Heart left ventricle (tissue), 16 donors: ENCODE measurements at regions not wholly inside any gene's neighbourhood (a gene's known extent, or its start where the extent isn't known, plus 50 kb on each side); places are given as distances from the start of the nearest gene placed in this dataset.

Experiments used
- ATAC-seq, 4 donors: fragments of 200-7000 bp; cut with Tn5 transposase; one replicate each; pipeline ENCODE4 v1.9.1; 2020 to 2022; ENCODE audit warnings: moderate library complexity in 4 of 4, mild to moderate bottlenecking in 3 of 4, moderate number of reproducible peaks in 1 of 4
- DNase-seq, 5 donors: peaks; one replicate each; pipeline ENCODE4 v3.0.0-alpha.2; 2020
- H3K27ac ChIP-seq, 12 donors: fragments of 200-600 bp; sonication (generic) in 4 of 12; one replicate each; pipeline versions ENCODE4 v1.5.0 to v1.8.0; 2016 to 2022; ENCODE audit warnings: mild to moderate bottlenecking in 2 of 12
- H3K27me3 ChIP-seq, 9 donors: fragments of 200-600 bp; sonication (generic) in 2 of 9; one replicate each; pipeline versions ENCODE4 v1.5.1 to v1.8.0; 2016 to 2022; ENCODE audit warnings: mild to moderate bottlenecking in 3 of 9
- H3K36me3 ChIP-seq, 9 donors: fragments of 200-600 bp; sonication (generic) in 2 of 9; one replicate each; pipeline versions ENCODE4 v1.5.0 to v1.8.0; 2018 to 2022; ENCODE audit warnings: mild to moderate bottlenecking in 2 of 9
- H3K4me1 ChIP-seq, 12 donors: fragments of 200-600 bp; sonication (generic) in 4 of 12; one replicate each; pipeline versions ENCODE4 v1.5.0 to v1.8.0; 2016 to 2022; ENCODE audit warnings: mild to moderate bottlenecking in 3 of 12
- H3K4me3 ChIP-seq, 12 donors: fragments of 200-600 bp; sonication (generic) in 4 of 12; one replicate each; pipeline versions ENCODE4 v1.5.0 to v1.8.0; 2017 to 2022; ENCODE audit warnings: mild to moderate bottlenecking in 9 of 12, moderate library complexity in 4 of 12
- H3K9me3 ChIP-seq, 12 donors: fragments of 200-600 bp; sonication (generic) in 4 of 12; one replicate each; pipeline versions ENCODE4 v1.5.0 to v1.8.0; 2016 to 2022; ENCODE audit warnings: mild to moderate bottlenecking in 1 of 12
- POLR2A ChIP-seq, 2 donors: fragments of 450-650 bp; IDR thresholded peaks; one replicate each; pipeline ENCODE4 v1.6.1; 2017; ENCODE audit warnings: antibody characterized with exemption in 2 of 2, mild to moderate bottlenecking in 2 of 2, moderate library complexity in 2 of 2
- WGBS, 4 donors: extraction: QIAGEN DNeasy Blood & Tissue Kit in 2 of 4; methylation state at CpG; one replicate each; pipeline versions ENCODE4 v1.1.5 to v1.1.7; 2013 to 2018; 5-methylcytosine and 5-hydroxymethylcytosine counted together
- intact Hi-C, 10 donors: fragments of 100-400 bp; cut with DNase I; formaldehyde crosslinking; loops; one replicate each; pipeline versions ENCODE4 v1.11.1 to v1.14.2; 2022
- TF ChIP-seq, protein P1 (sequence below), 12 donors: fragments of 200-600 bp; sonication (generic) in 4 of 12; IDR thresholded peaks; one replicate each; pipeline versions ENCODE4 v1.5.0 to v1.8.0; 2018 to 2022; ENCODE audit warnings: antibody characterized with exemption in 12 of 12, mild to moderate bottlenecking in 5 of 12
- donor health status: ischemic (EF 13 %, LVEDD 7.1; RV severe dilation, severe dysfunction).
- donor health status: healthy with polysubstance abuse.
- donor health status: DM: no; HTN: yes; CAD: no.
- donor health status: DM: no; HTN: no; CAD: no.
- donor health status: ischemic (EF 25% LVEDD 6.9; RV normal size, moderate dysfunction).
- donor health status: ischemic (EF 25% LVEDD 5.7; RV mildly dilated, moderate dysfunction).
- donor health status: healthy.
- donor health status: DM: yes; HTN: yes; CAD: no.
- donor health status: ischemic (EF 35%, LVEDD 5.7; RV mildly dilated, moderate dysfunction).
- donor health status: nonischemic (EF 11% LVEDD 7.7; RV severe dilation, severe dysfunction).
- donor health status: DM: yes; HTN: yes; CAD: no.
- donor health status: PGD.
- donor health status: ischemic (EF 29% LVEDD 5.4; RV normal size, mild dysfunction).
- donor health status: nonischemic (EF 23%, LVEDD 6.1; RV moderate dilation, normal function).

DNA sequence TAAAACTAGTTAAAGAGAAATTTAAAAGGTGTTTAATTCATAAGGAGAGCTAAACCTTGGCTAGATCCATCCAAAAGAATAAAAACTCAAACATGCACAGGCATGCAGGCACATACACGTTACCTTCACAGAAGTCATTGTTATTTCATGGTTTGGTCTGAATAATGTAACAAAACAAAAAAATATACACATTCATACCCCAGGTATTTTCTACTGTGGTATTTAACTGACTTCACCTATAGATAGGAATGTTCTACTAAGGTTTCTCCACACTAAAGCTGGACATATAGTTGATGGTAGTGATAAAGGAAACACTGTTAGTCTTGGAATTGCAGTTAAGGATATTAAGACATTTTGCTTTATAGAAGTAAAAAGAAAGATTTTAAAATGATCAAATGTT, 283.6 kb upstream of the PCDH10 start:
- TF ChIP-seq, protein P1, sequence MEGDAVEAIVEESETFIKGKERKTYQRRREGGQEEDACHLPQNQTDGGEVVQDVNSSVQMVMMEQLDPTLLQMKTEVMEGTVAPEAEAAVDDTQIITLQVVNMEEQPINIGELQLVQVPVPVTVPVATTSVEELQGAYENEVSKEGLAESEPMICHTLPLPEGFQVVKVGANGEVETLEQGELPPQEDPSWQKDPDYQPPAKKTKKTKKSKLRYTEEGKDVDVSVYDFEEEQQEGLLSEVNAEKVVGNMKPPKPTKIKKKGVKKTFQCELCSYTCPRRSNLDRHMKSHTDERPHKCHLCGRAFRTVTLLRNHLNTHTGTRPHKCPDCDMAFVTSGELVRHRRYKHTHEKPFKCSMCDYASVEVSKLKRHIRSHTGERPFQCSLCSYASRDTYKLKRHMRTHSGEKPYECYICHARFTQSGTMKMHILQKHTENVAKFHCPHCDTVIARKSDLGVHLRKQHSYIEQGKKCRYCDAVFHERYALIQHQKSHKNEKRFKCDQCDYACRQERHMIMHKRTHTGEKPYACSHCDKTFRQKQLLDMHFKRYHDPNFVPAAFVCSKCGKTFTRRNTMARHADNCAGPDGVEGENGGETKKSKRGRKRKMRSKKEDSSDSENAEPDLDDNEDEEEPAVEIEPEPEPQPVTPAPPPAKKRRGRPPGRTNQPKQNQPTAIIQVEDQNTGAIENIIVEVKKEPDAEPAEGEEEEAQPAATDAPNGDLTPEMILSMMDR (IDR thresholded peaks at IDR 0.05) = no peak
- TF ChIP-seq POLR2A (IDR thresholded peaks at IDR 0.05) = no peak
- DNase-seq = no peak

DNA sequence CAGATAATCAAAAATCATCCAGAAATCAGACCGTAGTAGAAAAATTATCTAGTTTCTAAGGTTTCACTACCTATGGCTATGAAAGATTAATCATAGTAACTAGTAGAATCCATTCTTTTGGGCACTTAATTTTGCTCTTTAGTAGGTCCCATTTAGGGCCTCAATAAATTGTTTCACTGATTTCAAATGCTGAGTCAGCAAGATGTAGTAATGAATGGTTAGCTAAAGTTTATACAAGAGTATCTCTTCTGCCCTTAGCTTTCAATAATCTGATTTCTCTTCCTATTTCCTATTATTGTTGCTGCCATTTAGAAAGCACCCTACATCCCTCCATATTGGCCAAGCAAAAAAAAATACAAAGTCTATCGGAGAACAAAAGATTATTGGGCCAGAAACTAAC, 283.2 kb upstream of the PCDH10 start:
- intact Hi-C loops = no loop called here
- Histone ChIP-seq H3K27ac (no peak overlapping the region), H3K27me3 (no peaks in the 10 kb centered on the region), H3K36me3 (no peaks in the 10 kb centered on the region), H3K4me3 (no peak overlapping the region), H3K4me1 (no peaks in the 10 kb centered on the region), H3K9me3 (no peaks in the 10 kb centered on the region)
- 85 to 91% (median 87%) methylated on average over 2 of the region's 2 CpGs for WGBS, 4 donors
- ATAC-seq = no peak
- no peak for DNase-seq
- TF ChIP-seq, protein P1 (IDR thresholded peaks at IDR 0.05) = no peak
- TF ChIP-seq POLR2A (IDR thresholded peaks at IDR 0.05) = no peak

More for the DNA sequence above, 283.6 kb upstream of the PCDH10 start:
- Histone ChIP-seq H3K36me3 (no peaks in the 10 kb centered on the region), H3K27ac (no peak overlapping the region), H3K27me3 (no peaks in the 10 kb centered on the region), H3K9me3 (no peaks in the 10 kb centered on the region), H3K4me3 (no peak overlapping the region), H3K4me1 (no peaks in the 10 kb centered on the region)
- no peak for ATAC-seq
- intact Hi-C loops = no loop called here
- WGBS, 4 donors = 72 to 88% (median 80%) methylated on average over 1 of the region's 1 CpG

DNA sequence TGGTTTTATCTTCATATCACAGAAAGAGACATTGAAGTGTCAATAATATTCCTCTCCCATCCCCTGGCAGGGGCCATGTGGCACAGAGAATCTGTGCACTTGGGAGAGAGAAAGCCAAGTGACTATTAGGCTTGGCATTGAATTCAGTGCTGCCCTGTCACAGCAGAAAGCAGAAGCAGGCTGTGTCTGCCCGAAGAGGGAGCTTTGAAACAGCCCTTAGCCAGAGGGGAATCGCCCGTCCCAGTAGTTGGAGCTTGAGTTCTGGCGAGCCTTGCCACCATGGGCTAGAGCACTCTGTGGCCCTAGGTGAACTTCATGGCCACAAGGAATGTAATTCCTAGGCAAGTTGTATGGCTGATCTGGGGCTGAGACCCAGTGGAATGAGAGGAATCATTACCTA, 282.5 kb upstream of the PCDH10 start:
- ATAC-seq (no peak), DNase-seq (no peak)
- 51 to 88% (median 79%) methylated on average over 4 of the region's 4 CpGs for WGBS, 4 donors
- TF ChIP-seq, protein P1 (IDR thresholded peaks at IDR 0.05) = no peak
- no peak for TF ChIP-seq POLR2A (IDR thresholded peaks at IDR 0.05)
- Histone ChIP-seq H3K4me3 (no peak overlapping the region), H3K4me1 (no peaks in the 10 kb centered on the region), H3K27me3 (no peaks in the 10 kb centered on the region), H3K9me3 (peaks cover 0 to 3% (median 0%) of the 10 kb centered on the region in 12 donors), H3K27ac (no peak overlapping the region), H3K36me3 (no peaks in the 10 kb centered on the region)
- intact Hi-C loops = no loop called here

GRCh38 chr4:132893787-132894186, 255.3 kb upstream of the PCDH10 start:
- peaks cover 0 to 16% (median 0%) of the 10 kb centered on the region in 12 donors for H3K9me3 ChIP-seq
- DNase-seq (no peak), ATAC-seq (no peak)
- TF ChIP-seq POLR2A (IDR thresholded peaks at IDR 0.05) = no peak
- TF ChIP-seq, protein P1 (IDR thresholded peaks at IDR 0.05) = no peak
- H3K27me3 ChIP-seq = no peaks in the 10 kb centered on the region
- no peak overlapping the region for H3K27ac ChIP-seq
- H3K4me1 ChIP-seq = no peaks in the 10 kb centered on the region
- no peak overlapping the region for H3K4me3 ChIP-seq
- 60 to 65% (median 62%) methylated on average over 3 of the region's 3 CpGs for WGBS, 4 donors
- intact Hi-C loops = no loop called here
- no peaks in the 10 kb centered on the region for H3K36me3 ChIP-seq
